LoVo (cell line): ENCODE measurements at regions not wholly inside any gene's neighbourhood (a gene's known extent, or its start where the extent isn't known, plus 50 kb on each side); places are given as distances from the start of the nearest gene placed in this dataset.
"Not testable (repeated sequence)": the region's sequence is repeated elsewhere in the genome, so short reads cannot be mapped to it uniquely, and the experiment has no call there.

Experiments used
- DNase-seq: peaks from one replicate; pipeline ENCODE4 v3.0.0-alpha.2; 2016; ENCODE audit warnings: low spot score

- DNase-seq: no peak
Observed at GRCh38 chr9:75457474-75458011, 369.2 kb downstream of the OSTF1 start.

- DNase-seq: not testable (repeated sequence)
Observed at GRCh38 chr9:75459311-75459710, 371.0 kb downstream of the OSTF1 start.

- DNase-seq: no peak
Observed at GRCh38 chr9:75461183-75461582, 372.9 kb downstream of the OSTF1 start.

- no peak for DNase-seq
Observed at GRCh38 chr9:75462866-75463265, 374.6 kb downstream of the OSTF1 start.

- DNase-seq: no peak
Observed at GRCh38 chr9:75463871-75464270, 375.6 kb downstream of the OSTF1 start.

- DNase-seq: no peak
Observed at GRCh38 chr9:75464726-75465125, 376.4 kb downstream of the OSTF1 start.

GRCh38 chr9:75467142-75467541, 378.8 kb downstream of the OSTF1 start:
- no peak for DNase-seq

GRCh38 chr9:75471549-75472114, 383.3 kb downstream of the OSTF1 start:
- no peak for DNase-seq

GRCh38 chr9:75482566-75482965, 394.3 kb downstream of the OSTF1 start:
- DNase-seq: no peak

- no peak for DNase-seq
Observed at GRCh38 chr9:75483636-75484035, 395.3 kb downstream of the OSTF1 start.

- no peak for DNase-seq
Observed at GRCh38 chr9:75487856-75488718, 399.8 kb downstream of the OSTF1 start.

- DNase-seq: no peak
Observed at GRCh38 chr9:75488719-75489110, 400.4 kb downstream of the OSTF1 start.

- DNase-seq: no peak
Observed at GRCh38 chr9:75490326-75490725, 400.1 kb upstream of the PCSK5 start.

- DNase-seq: no peak
Observed at GRCh38 chr9:75491533-75491932, 398.9 kb upstream of the PCSK5 start.

- no peak for DNase-seq
Observed at GRCh38 chr9:75499812-75500211, 390.7 kb upstream of the PCSK5 start.

GRCh38 chr9:75500479-75500878, 390.0 kb upstream of the PCSK5 start:
- DNase-seq: no peak

GRCh38 chr9:75500940-75501339, 389.5 kb upstream of the PCSK5 start:
- DNase-seq: not testable (repeated sequence)

- no peak for DNase-seq
Observed at GRCh38 chr9:75504721-75505120, 385.8 kb upstream of the PCSK5 start.

GRCh38 chr9:75505654-75506053, 384.8 kb upstream of the PCSK5 start:
- no peak for DNase-seq

- no peak for DNase-seq
Observed at GRCh38 chr9:75529463-75529862, 361.0 kb upstream of the PCSK5 start.

GRCh38 chr9:75531588-75531987, 358.9 kb upstream of the PCSK5 start:
- DNase-seq: no peak

GRCh38 chr9:75532233-75533050, 358.0 kb upstream of the PCSK5 start:
- DNase-seq: no peak

GRCh38 chr9:75539523-75539922, 350.9 kb upstream of the PCSK5 start:
- no peak for DNase-seq
